DND-41 (cell line): ENCODE measurements at regions not wholly inside any gene's neighbourhood (a gene's known extent, or its start where the extent isn't known, plus 50 kb on each side); places are given as distances from the start of the nearest gene placed in this dataset.

Source experiments
- ATAC-seq: fragments of 200-7000 bp; cut with Tn5 transposase; 3 replicates; pipeline ENCODE4 v1.9.1; 2021; ENCODE audit warnings: low read depth; ENCODE audit not compliant: insufficient read depth
- DNase-seq: peaks from one replicate; pipeline ENCODE4 v3.0.0-alpha.2; 2020
- H2AFZ ChIP-seq: 2 replicates; pipeline ENCODE4 v1.6.0; 2012; ENCODE audit warnings: low read depth, low read length
- H3K27ac ChIP-seq: 2 replicates; pipeline ENCODE4 v1.5.1; 2012; ENCODE audit warnings: low read length, inconsistent platforms
- H3K27me3 ChIP-seq: fragments of 200-600 bp; sonication (generic); 2 replicates; pipeline ENCODE4 v1.6.0; 2012; ENCODE audit warnings: low read length, mild to moderate bottlenecking, inconsistent platforms; ENCODE audit not compliant: insufficient read depth, poor library complexity
- H3K36me3 ChIP-seq: 2 replicates; pipeline ENCODE4 v1.5.1; 2012; ENCODE audit warnings: low read length, inconsistent platforms; ENCODE audit not compliant: insufficient read depth
- H3K4me1 ChIP-seq: 2 replicates; pipeline ENCODE4 v1.5.1; 2012; ENCODE audit warnings: mild to moderate bottlenecking, low read length; ENCODE audit not compliant: insufficient read depth
- H3K4me2 ChIP-seq: 2 replicates; pipeline ENCODE4 v1.6.0; 2012; ENCODE audit warnings: mild to moderate bottlenecking, moderate library complexity, low read length, inconsistent platforms; ENCODE audit not compliant: insufficient read depth
- H3K4me3 ChIP-seq, 2 experiments: fragments of 200-600 bp in 1 of 2; shearing (Covaris generic) in 1 of 2; 2 replicates each; pipeline ENCODE4 v1.5.1; 2012 to 2016; ENCODE audit warnings: inconsistent platforms in 2 of 2, low read length in 2 of 2, mild to moderate bottlenecking in 2 of 2, low read depth in 1 of 2, moderate library complexity in 1 of 2
- H3K79me2 ChIP-seq: 2 replicates; pipeline ENCODE4 v1.6.0; 2012; ENCODE audit warnings: low read length, inconsistent platforms; ENCODE audit not compliant: insufficient read depth
- H3K9ac ChIP-seq: 2 replicates; pipeline ENCODE4 v1.6.0; 2012; ENCODE audit warnings: low read depth, mild to moderate bottlenecking, inconsistent platforms, low read length, moderate library complexity
- H3K9me3 ChIP-seq: 2 replicates; pipeline ENCODE4 v1.5.1; 2012; ENCODE audit warnings: low read length, moderate library complexity, mild to moderate bottlenecking, inconsistent platforms; ENCODE audit not compliant: insufficient read depth, severe bottlenecking
- H4K20me1 ChIP-seq: 2 replicates; pipeline ENCODE4 v1.6.0; 2012; ENCODE audit warnings: low read length; ENCODE audit not compliant: insufficient read depth
- EZH2 ChIP-seq: IDR thresholded peaks from 3 replicates; pipeline ENCODE4 v1.6.1; 2012; ENCODE audit warnings: borderline replicate concordance, low read depth, mild to moderate bottlenecking, moderate library complexity, low read length, inconsistent platforms; ENCODE audit not compliant: severe bottlenecking
- TF ChIP-seq, protein P1 (sequence below): IDR thresholded peaks from 2 replicates; pipeline ENCODE4 v1.5.1; 2012; ENCODE audit warnings: borderline replicate concordance, low read length, moderate library complexity, mild to moderate bottlenecking; ENCODE audit not compliant: poor library complexity, severe bottlenecking; ENCODE audit errors: extremely low read depth

DNA sequence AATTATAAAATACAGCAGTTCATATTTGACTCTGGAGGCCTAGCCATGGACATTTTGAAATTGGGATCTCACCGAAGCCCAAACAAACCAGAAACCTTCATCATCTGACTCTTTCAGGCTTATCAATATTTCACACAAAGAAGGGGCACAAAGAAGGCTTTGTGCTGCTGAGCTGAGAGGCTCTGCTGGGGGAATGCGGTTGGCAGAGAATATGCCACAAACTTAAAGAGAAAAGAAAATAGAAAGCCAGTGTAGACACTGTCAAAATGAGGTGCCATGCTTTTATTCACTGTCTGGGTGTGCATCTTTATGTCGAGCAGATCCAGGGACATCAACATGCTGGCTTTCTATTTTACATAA is 162.6 kb downstream of the QPCT start:
- peaks cover 6% of the 10 kb centered on the region for H3K27me3 ChIP-seq
- TF ChIP-seq, protein P1, sequence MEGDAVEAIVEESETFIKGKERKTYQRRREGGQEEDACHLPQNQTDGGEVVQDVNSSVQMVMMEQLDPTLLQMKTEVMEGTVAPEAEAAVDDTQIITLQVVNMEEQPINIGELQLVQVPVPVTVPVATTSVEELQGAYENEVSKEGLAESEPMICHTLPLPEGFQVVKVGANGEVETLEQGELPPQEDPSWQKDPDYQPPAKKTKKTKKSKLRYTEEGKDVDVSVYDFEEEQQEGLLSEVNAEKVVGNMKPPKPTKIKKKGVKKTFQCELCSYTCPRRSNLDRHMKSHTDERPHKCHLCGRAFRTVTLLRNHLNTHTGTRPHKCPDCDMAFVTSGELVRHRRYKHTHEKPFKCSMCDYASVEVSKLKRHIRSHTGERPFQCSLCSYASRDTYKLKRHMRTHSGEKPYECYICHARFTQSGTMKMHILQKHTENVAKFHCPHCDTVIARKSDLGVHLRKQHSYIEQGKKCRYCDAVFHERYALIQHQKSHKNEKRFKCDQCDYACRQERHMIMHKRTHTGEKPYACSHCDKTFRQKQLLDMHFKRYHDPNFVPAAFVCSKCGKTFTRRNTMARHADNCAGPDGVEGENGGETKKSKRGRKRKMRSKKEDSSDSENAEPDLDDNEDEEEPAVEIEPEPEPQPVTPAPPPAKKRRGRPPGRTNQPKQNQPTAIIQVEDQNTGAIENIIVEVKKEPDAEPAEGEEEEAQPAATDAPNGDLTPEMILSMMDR, result no peak
- TF ChIP-seq EZH2, result no peak
- H4K20me1 ChIP-seq, result no peaks in the 10 kb centered on the region
- H2AFZ ChIP-seq, result no peak overlapping the region
- no peak for DNase-seq
- H3K4me1 ChIP-seq, result no peaks in the 10 kb centered on the region
- H3K79me2 ChIP-seq, result no peaks in the 10 kb centered on the region
- no peak overlapping the region for H3K4me2 ChIP-seq
- H3K27ac ChIP-seq, result no peak overlapping the region
- H3K9me3 ChIP-seq, result no peaks in the 10 kb centered on the region
- H3K36me3 ChIP-seq, result no peaks in the 10 kb centered on the region
- H3K4me3 ChIP-seq, result no peak overlapping the region
- no peak for ATAC-seq
- no peak overlapping the region for H3K9ac ChIP-seq

DNA sequence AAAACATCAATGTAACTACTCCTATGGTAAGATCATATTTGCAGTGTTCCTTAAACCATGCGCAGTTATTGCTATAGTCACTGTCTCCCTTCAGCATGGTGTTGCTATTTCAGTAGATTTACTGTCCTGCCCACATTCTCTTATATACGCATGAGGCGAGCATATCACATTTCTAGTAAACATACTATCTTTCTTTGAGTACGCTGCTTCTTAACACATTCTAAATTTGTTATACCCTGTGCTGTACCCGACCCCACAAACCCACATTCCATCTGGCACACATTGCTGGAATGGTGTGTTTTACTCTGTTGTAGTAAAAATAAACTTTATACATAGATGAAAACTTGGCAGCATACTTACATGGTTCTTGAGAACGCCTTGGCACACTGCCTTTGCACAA is 163.3 kb downstream of the QPCT start:
- H3K9me3 ChIP-seq, result no peaks in the 10 kb centered on the region
- DNase-seq (no peak), ATAC-seq (no peak)
- H3K4me3 ChIP-seq, result no peak overlapping the region
- peaks cover 6% of the 10 kb centered on the region for H3K27me3 ChIP-seq
- H3K79me2 ChIP-seq, result no peaks in the 10 kb centered on the region
- no peaks in the 10 kb centered on the region for H3K36me3 ChIP-seq
- H2AFZ ChIP-seq, result no peak overlapping the region
- no peak overlapping the region for H3K27ac ChIP-seq
- no peak overlapping the region for H3K9ac ChIP-seq
- no peak for TF ChIP-seq EZH2
- TF ChIP-seq, protein P1, result no peak
- no peak overlapping the region for H3K4me2 ChIP-seq
- H4K20me1 ChIP-seq, result no peaks in the 10 kb centered on the region
- no peaks in the 10 kb centered on the region for H3K4me1 ChIP-seq

DNA sequence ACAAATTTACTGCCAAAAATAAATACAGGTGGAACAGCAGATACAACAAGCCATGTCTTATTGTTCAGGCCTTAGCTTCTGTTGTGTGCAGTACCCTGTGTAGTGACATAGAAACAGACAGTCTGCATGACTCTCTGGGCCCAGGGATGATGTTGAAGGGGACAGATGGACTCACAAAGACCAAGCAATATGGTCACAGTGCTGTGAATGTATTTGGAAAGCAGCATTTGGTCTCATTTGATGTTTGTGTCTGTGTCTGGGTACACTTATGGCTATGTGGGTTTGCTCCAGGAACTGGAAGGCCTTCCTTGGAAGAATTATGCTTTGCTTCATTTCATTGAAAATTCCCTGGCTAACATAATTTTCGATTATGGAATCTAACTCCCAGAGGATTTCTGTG is 158.5 kb downstream of the CDC42EP3 start:
- no peak for TF ChIP-seq EZH2
- TF ChIP-seq, protein P1, result no peak
- Histone ChIP-seq H3K27me3 (peaks cover 6% of the 10 kb centered on the region), H3K9me3 (no peaks in the 10 kb centered on the region), H3K4me2 (no peak overlapping the region), H3K9ac (no peak overlapping the region), H3K36me3 (no peaks in the 10 kb centered on the region), H2AFZ (no peak overlapping the region), H3K4me1 (no peaks in the 10 kb centered on the region), H3K27ac (no peak overlapping the region), H4K20me1 (no peaks in the 10 kb centered on the region), H3K4me3 (no peak overlapping the region), H3K79me2 (no peaks in the 10 kb centered on the region)
- no peak for DNase-seq
- no peak for ATAC-seq

DNA sequence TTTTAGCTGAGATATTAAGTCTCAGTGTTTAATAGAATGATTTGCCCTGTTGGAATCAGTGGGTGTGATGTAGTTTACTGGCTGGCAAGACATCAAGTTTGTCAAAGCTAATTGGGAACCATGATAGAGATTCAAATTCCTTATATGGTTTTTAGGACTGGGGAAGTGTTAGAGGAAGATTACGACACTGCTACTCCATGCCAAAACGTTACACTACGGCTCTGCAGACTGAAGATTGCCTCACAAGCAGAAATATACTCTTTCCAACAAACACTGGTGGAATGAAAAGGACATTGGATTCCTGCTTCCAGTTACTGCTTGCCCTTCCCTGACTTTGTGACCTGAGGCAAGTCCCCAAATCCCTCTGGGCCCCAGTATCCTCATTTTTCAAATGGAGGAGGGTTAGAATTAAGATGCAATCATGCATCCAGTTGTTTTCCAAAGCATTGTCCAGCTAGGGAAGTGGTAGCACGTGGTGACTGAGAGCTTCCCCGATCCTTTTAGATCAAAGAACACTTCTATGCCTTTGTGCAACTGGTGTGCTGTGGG is 147.6 kb downstream of the CDC42EP3 start:
- Histone ChIP-seq H3K27me3 (no peaks in the 10 kb centered on the region), H3K4me1 (no peaks in the 10 kb centered on the region), H3K4me3 (no peak overlapping the region), H2AFZ (no peak overlapping the region), H3K36me3 (no peaks in the 10 kb centered on the region), H3K4me2 (no peak overlapping the region), H3K9ac (no peak overlapping the region), H4K20me1 (no peaks in the 10 kb centered on the region), H3K9me3 (no peaks in the 10 kb centered on the region), H3K27ac (no peak overlapping the region), H3K79me2 (no peaks in the 10 kb centered on the region)
- ATAC-seq, result no peak
- DNase-seq, result no peak
- no peak for TF ChIP-seq EZH2
